H1 (cell line): ENCODE measurements at regions not wholly inside any gene's neighbourhood (a gene's known extent, or its start where the extent isn't known, plus 50 kb on each side); places are given as distances from the start of the nearest gene placed in this dataset.

ENCODE experiments used
- CTCF ChIA-PET: fragments of 300-600 bp; sonication (Branson Sonifier 250); formaldehyde crosslinking; loops from one replicate; lab custom pipeline; 2021; ENCODE audit not compliant: partially characterized antibody; lab: Charles Lee
- POLR2A ChIA-PET: fragments of 300-600 bp; sonication (Branson Sonifier 250); formaldehyde crosslinking; loops from one replicate; lab custom pipeline; 2021; ENCODE audit warnings: inconsistent platforms; ENCODE audit not compliant: partially characterized antibody; lab: Charles Lee
- DNase-seq, 2 experiments: peaks; one replicate each; pipeline versions ENCODE4 v3.0.0 to v3.0.0-alpha.2; 2010 to 2022; ENCODE audit warnings: low spot score in 2 of 2, low read depth in 1 of 2, mixed read lengths in 1 of 2
- FAIRE-seq: peaks from 2 replicates; lab custom pipeline; 2011; peaks lifted over from hg19 to GRCh38; lab: Jason Lieb, UNC
- H2AFZ ChIP-seq: 2 replicates; pipeline ENCODE4 v1.8.1; 2012; ENCODE audit warnings: low read length, inconsistent platforms
- H2AK5ac ChIP-seq: 2 replicates; pipeline ENCODE4 v1.6.1; 2013; ENCODE audit warnings: low read depth, low read length
- H2BK120ac ChIP-seq: replicated peaks from 2 replicates; pipeline ENCODE3; 2013; ENCODE audit warnings: low read depth, low read length, inconsistent platforms
- H2BK12ac ChIP-seq: 2 replicates; pipeline ENCODE4 v1.6.1; 2013; ENCODE audit warnings: low read depth, low read length
- H2BK15ac ChIP-seq: 2 replicates; pipeline ENCODE4 v1.6.1; 2013; ENCODE audit warnings: low read length
- H2BK20ac ChIP-seq: 2 replicates; pipeline ENCODE4 v1.6.1; 2013; ENCODE audit warnings: low read length
- H2BK5ac ChIP-seq: 2 replicates; pipeline ENCODE4 v1.6.1; 2013; ENCODE audit warnings: low read depth, low read length
- H3K14ac ChIP-seq: 2 replicates; pipeline ENCODE4 v1.6.1; 2013; ENCODE audit warnings: inconsistent platforms; ENCODE audit not compliant: insufficient read length
- H3K18ac ChIP-seq: 2 replicates; pipeline ENCODE4 v1.6.1; 2013; ENCODE audit warnings: low read length; ENCODE audit errors: extremely low read depth
- H3K23ac ChIP-seq: 2 replicates; pipeline ENCODE4 v1.6.1; 2013; ENCODE audit warnings: inconsistent platforms; ENCODE audit not compliant: insufficient read length
- H3K23me2 ChIP-seq: 2 replicates; pipeline ENCODE4 v1.6.1; 2013; ENCODE audit warnings: low read depth, low read length
- H3K27ac ChIP-seq: 2 replicates; pipeline ENCODE4 v1.6.1; 2011; ENCODE audit warnings: low read depth, low read length, inconsistent platforms
- H3K27me3 ChIP-seq, 4 experiments: replicated peaks in 1 of 4; 1 replicate in 1 of 4; 2 replicates in 3 of 4; pipeline versions ENCODE4 v1.6.1 to v1.8.1; 2011 to 2013; ENCODE audit warnings: low read length in 3 of 4, mild to moderate bottlenecking in 3 of 4, inconsistent platforms in 2 of 4, mixed read lengths in 2 of 4, moderate library complexity in 1 of 4; ENCODE audit not compliant: control insufficient read depth in 3 of 4, insufficient read depth in 3 of 4; ENCODE audit errors: extremely low read depth in 1 of 4
- H3K36me3 ChIP-seq, 4 experiments: 2 replicates each; pipeline versions ENCODE4 v1.6.1 to v1.8.1; 2011 to 2013; ENCODE audit warnings: mild to moderate bottlenecking in 4 of 4, low read length in 3 of 4, moderate library complexity in 2 of 4, control low read depth in 1 of 4, inconsistent platforms in 1 of 4; ENCODE audit not compliant: insufficient read depth in 4 of 4, control insufficient read depth in 2 of 4
- H3K4ac ChIP-seq: replicated peaks from 2 replicates; pipeline ENCODE3; 2013; ENCODE audit warnings: low read length, low read depth, mixed read lengths, inconsistent platforms; ENCODE audit not compliant: insufficient read length
- H3K4me1 ChIP-seq, 4 experiments: replicated peaks in 1 of 4; 1 replicate in 1 of 4; 2 replicates in 3 of 4; pipeline versions ENCODE4 v1.6.1 to v1.8.1; 2011 to 2013; ENCODE audit warnings: low read length in 3 of 4, inconsistent platforms in 2 of 4, mixed read lengths in 1 of 4; ENCODE audit not compliant: insufficient read depth in 4 of 4, control insufficient read depth in 3 of 4
- H3K4me2 ChIP-seq, 2 experiments: 2 replicates each; pipeline versions ENCODE4 v1.6.1 to v1.8.1; 2011 to 2013; ENCODE audit warnings: low read depth in 2 of 2, low read length in 2 of 2, control low read depth in 1 of 2, inconsistent platforms in 1 of 2, mild to moderate bottlenecking in 1 of 2; ENCODE audit not compliant: insufficient read depth in 1 of 2
- H3K4me3 ChIP-seq, 4 experiments: fragments of 200-600, 300-600 bp in 1 of 4; sonication (generic), shearing (Covaris generic), sonication (Bioruptor Twin) in 1 of 4; 2 replicates each; pipeline versions ENCODE4 v1.5.1 to v1.8.1; 2011 to 2016; ENCODE audit warnings: low read length in 4 of 4, low read depth in 3 of 4, control low read depth in 2 of 4, inconsistent platforms in 2 of 4, mild to moderate bottlenecking in 2 of 4, mixed read lengths in 1 of 4, moderate library complexity in 1 of 4; ENCODE audit not compliant: insufficient read depth in 2 of 4; ENCODE audit errors: extremely low read depth in 1 of 4
- H3K56ac ChIP-seq: replicated peaks from 2 replicates; pipeline ENCODE3; 2013; ENCODE audit warnings: low read depth, mild to moderate bottlenecking, mixed read lengths, low read length, inconsistent platforms; ENCODE audit not compliant: insufficient read length
- H3K79me1 ChIP-seq: 2 replicates; pipeline ENCODE4 v1.6.1; 2013; ENCODE audit warnings: low read depth, low read length, control low read depth
- H3K79me2 ChIP-seq, 2 experiments: 2 replicates each; pipeline versions ENCODE4 v1.6.1 to v1.8.1; 2012 to 2013; ENCODE audit warnings: low read length in 2 of 2, mild to moderate bottlenecking in 2 of 2, inconsistent platforms in 1 of 2; ENCODE audit not compliant: insufficient read depth in 2 of 2, control insufficient read depth in 1 of 2
- H3K9ac ChIP-seq, 4 experiments: replicated peaks in 1 of 4; 1 replicate in 1 of 4; 2 replicates in 3 of 4; pipeline versions ENCODE4 v1.6.1 to v1.8.1; 2011 to 2013; ENCODE audit warnings: low read depth in 3 of 4, low read length in 3 of 4, control low read depth in 2 of 4, mild to moderate bottlenecking in 2 of 4, moderate library complexity in 2 of 4, inconsistent platforms in 1 of 4; ENCODE audit errors: extremely low read depth in 1 of 4
- H3K9me3 ChIP-seq, 2 experiments: 2 replicates each; pipeline versions ENCODE4 v1.6.1 to v1.8.1; 2012 to 2013; ENCODE audit warnings: mild to moderate bottlenecking in 2 of 2, moderate library complexity in 2 of 2, control low read depth in 1 of 2, inconsistent platforms in 1 of 2, low read depth in 1 of 2, low read length in 1 of 2, mixed read lengths in 1 of 2; ENCODE audit not compliant: insufficient read depth in 2 of 2
- H4K20me1 ChIP-seq, 2 experiments: replicated peaks in 1 of 2; 2 replicates each; pipeline versions ENCODE3 to v1.8.1; 2011 to 2013; ENCODE audit warnings: inconsistent platforms in 2 of 2, low read length in 2 of 2, mild to moderate bottlenecking in 1 of 2; ENCODE audit not compliant: insufficient read depth in 2 of 2, control insufficient read depth in 1 of 2
- H4K5ac ChIP-seq: 2 replicates; pipeline ENCODE4 v1.6.1; 2013; ENCODE audit warnings: low read length, low read depth, mixed read lengths, inconsistent platforms; ENCODE audit not compliant: insufficient read length
- H4K8ac ChIP-seq: 2 replicates; pipeline ENCODE4 v1.8.0; 2013; ENCODE audit warnings: mild to moderate bottlenecking, moderate library complexity, low read length, inconsistent platforms; ENCODE audit not compliant: insufficient read depth; ENCODE audit errors: extremely low read depth
- H4K91ac ChIP-seq: replicated peaks from 2 replicates; pipeline ENCODE3; 2013; ENCODE audit warnings: low read length, mixed read lengths, inconsistent platforms; ENCODE audit not compliant: insufficient read length
- ATF2 ChIP-seq: IDR thresholded peaks from 2 replicates; pipeline ENCODE4 v1.6.1; 2012; ENCODE audit warnings: low read length, inconsistent platforms
- ATF3 ChIP-seq: IDR thresholded peaks from 2 replicates; pipeline ENCODE4 v1.6.1; 2011; ENCODE audit warnings: low read depth, mild to moderate bottlenecking, low read length; ENCODE audit not compliant: insufficient read depth
- BCL11A ChIP-seq, 2 experiments: IDR thresholded peaks; one replicate each; pipeline ENCODE4 v1.6.1; 2011; ENCODE audit warnings: low read depth in 2 of 2, low read length in 2 of 2, mild to moderate bottlenecking in 2 of 2
- CHD2 ChIP-seq: IDR thresholded peaks from 2 replicates; pipeline ENCODE4 v1.6.1; 2012; ENCODE audit warnings: low read length, improper control_type of control experiment
- CREB1 ChIP-seq: IDR thresholded peaks from 2 replicates; pipeline ENCODE4 v1.6.1; 2012; ENCODE audit warnings: inconsistent platforms
- EGR1 ChIP-seq: IDR thresholded peaks from 2 replicates; pipeline ENCODE4 v1.6.1; 2011; ENCODE audit warnings: low read depth, low read length, borderline replicate concordance
- HDAC6 ChIP-seq: IDR thresholded peaks from one replicate; pipeline ENCODE4 v1.7.1; 2012; ENCODE audit warnings: low read depth, mild to moderate bottlenecking, inconsistent platforms, low read length, moderate library complexity
- KDM1A ChIP-seq: fragments of 200-600, 300-600 bp; sonication (generic); IDR thresholded peaks from 2 replicates; pipeline ENCODE4 v1.7.1; 2016; ENCODE audit warnings: mild to moderate bottlenecking, low read length, borderline replicate concordance
- MAFK ChIP-seq: IDR thresholded peaks from 2 replicates; pipeline ENCODE4 v1.6.1; 2012; ENCODE audit warnings: low read depth, mild to moderate bottlenecking, improper control_type of control experiment, low read length
- POLR2AphosphoS5 ChIP-seq: IDR thresholded peaks from 2 replicates; pipeline ENCODE4 v1.6.1; 2011; ENCODE audit warnings: low read depth, low read length
- RBBP5 ChIP-seq: IDR thresholded peaks from 2 replicates; pipeline ENCODE4 v1.7.1; 2012; ENCODE audit warnings: low read depth, mild to moderate bottlenecking, inconsistent platforms, low read length, moderate library complexity, borderline replicate concordance
- SIX5 ChIP-seq: IDR thresholded peaks from 2 replicates; pipeline ENCODE4 v1.6.1; 2011; ENCODE audit warnings: mild to moderate bottlenecking, low read depth, low read length
- SP4 ChIP-seq: IDR thresholded peaks from 2 replicates; pipeline ENCODE4 v1.6.1; 2012; ENCODE audit warnings: low read length, inconsistent platforms
- YY1 ChIP-seq: IDR thresholded peaks from 2 replicates; pipeline ENCODE4 v1.6.1; 2011; ENCODE audit warnings: low read depth, mild to moderate bottlenecking, low read length
- WGBS, 2 experiments: shearing (Covaris generic) in 1 of 2; methylation state at CpG; one replicate each; pipeline versions ENCODE4 v1.1.6 to v1.1.7; 2013 to 2015; ENCODE audit warnings: low lambda C conversion rate in 2 of 2, mixed read lengths in 2 of 2, inconsistent platforms in 1 of 2, low coverage in 1 of 2, missing lambda C conversion rate in 1 of 2; ENCODE audit not compliant: insufficient replicate concordance in 2 of 2, insufficient coverage in 1 of 2, insufficient read length in 1 of 2; ENCODE audit errors: extremely low coverage in 1 of 2, missing lambda C conversion rate in 1 of 2; 5-methylcytosine and 5-hydroxymethylcytosine counted together

- Histone ChIP-seq H3K79me2 (no peaks in the 10 kb centered on the region), H2BK120ac (no peak overlapping the region), H3K27ac (no peak overlapping the region), H2BK15ac (no peak overlapping the region), H2BK5ac (no peak overlapping the region), H3K4me2 (no peak overlapping the region), H3K4me3 (no peak overlapping the region), H3K9ac (no peak overlapping the region), H2AFZ (no peak overlapping the region), H3K4ac (no peak overlapping the region), H3K23me2 (no peaks in the 10 kb centered on the region), H3K18ac (no peak overlapping the region), H3K27me3 (no peaks in the 10 kb centered on the region), H4K20me1 (no peaks in the 10 kb centered on the region), H3K36me3 (no peaks in the 10 kb centered on the region), H2BK20ac (no peak overlapping the region), H2AK5ac (no peak overlapping the region), H3K4me1 (no peaks in the 10 kb centered on the region), H3K56ac (no peak overlapping the region), H2BK12ac (no peak overlapping the region), H3K14ac (no peak overlapping the region), H4K5ac (no peak overlapping the region), H4K8ac (no peak overlapping the region), H3K9me3 (no peaks in the 10 kb centered on the region), H3K79me1 (no peaks in the 10 kb centered on the region), H3K23ac (no peak overlapping the region), H4K91ac (no peak overlapping the region)
- 84% methylated on average over 6 of the region's 6 CpGs; no CpG with 5 or more reads in 1 of the 2 experiments for WGBS, 2 experiments
- DNase-seq = no peak
- ChIA-PET CTCF (interaction anchor here (1.1 to 3.2 kb wide), 5 partner anchors 10 to 1094 kb away, joined by 3 to 17 read pairs (median 6); no protein-coding TSS in a partner anchor), POLR2A (no interaction called here)
- no peak for FAIRE-seq
- TF ChIP-seq CHD2 (no peak), POLR2AphosphoS5 (no peak), SIX5 (no peak), EGR1 (no peak), KDM1A (no peak), CREB1 (no peak), RBBP5 (no peak), SP4 (no peak), MAFK (no peak), ATF2 (no peak), HDAC6 (no peak), ATF3 (no peak), YY1 (no peak), BCL11A (IDR thresholded peaks at IDR 0.05; ENCODE audit: low read depth in 2 of 2, low read length in 2 of 2) (no peak)
Measured at GRCh38 chr16:55039042-55039441, 108.4 kb downstream of the IRX5 start.
